ENCODE measurements at regions not wholly inside any gene's neighbourhood (a gene's known extent, or its start where the extent isn't known, plus 50 kb on each side); places are given as distances from the start of the nearest gene placed in this dataset.

- Histone ChIP-seq H3K4me3 (no peak overlapping the region), H3K4me1 (ENCODE audit: control insufficient read depth in 5 of 5, insufficient read depth in 5 of 5, low read length in 5 of 5) (peaks cover 3 to 45% (median 6%) of the 10 kb centered on the region in 5 donors), H3K9me3 (ENCODE audit: control insufficient read depth in 4 of 4, insufficient read depth in 3 of 4, low read length in 3 of 4) (no peaks in the 10 kb centered on the region), H3K27me3 (ENCODE audit: control insufficient read depth in 3 of 3, insufficient read depth in 3 of 3, low read length in 2 of 3) (no peaks in the 10 kb centered on the region), H3K9ac (ENCODE audit: insufficient read depth in 1 of 2, low read length in 2 of 2) (no peak overlapping the region), H3K36me3 (ENCODE audit: control insufficient read depth in 4 of 4, insufficient read depth in 4 of 4, low read length in 4 of 4) (no peaks in the 10 kb centered on the region), H3K27ac (ENCODE audit: low read depth in 1 of 2, low read length in 1 of 2) (peak overlapping the region; percentile 34 to 89)
- 68 to 86% methylated on average over 13 of the region's 13 CpGs for WGBS, 2 donors
- DNase-seq (peak; percentile 51 to 72 (median 56)), ATAC-seq (ENCODE audit: insufficient read depth, low FRiP score) (peak; percentile 6)
- no peak for TF ChIP-seq CTCF (IDR thresholded peaks at IDR 0.05; ENCODE audit: control extremely low read depth, extremely low read depth)
Observed at GRCh38 chr4:41358647-41359421, 102.1 kb downstream of the UCHL1 start.

- DNase-seq (peak in 1 of 3 donors; percentile 25), ATAC-seq (ENCODE audit: insufficient read depth, low FRiP score) (peak; percentile 8)
- Histone ChIP-seq H3K27me3 (ENCODE audit: control insufficient read depth in 3 of 3, insufficient read depth in 3 of 3, low read length in 2 of 3) (no peaks in the 10 kb centered on the region), H3K36me3 (ENCODE audit: control insufficient read depth in 4 of 4, insufficient read depth in 4 of 4, low read length in 4 of 4) (no peaks in the 10 kb centered on the region), H3K9me3 (ENCODE audit: control insufficient read depth in 4 of 4, insufficient read depth in 3 of 4, low read length in 3 of 4) (no peaks in the 10 kb centered on the region), H3K9ac (ENCODE audit: insufficient read depth in 1 of 2, low read length in 2 of 2) (no peak overlapping the region), H3K4me3 (no peak overlapping the region), H3K4me1 (ENCODE audit: control insufficient read depth in 5 of 5, insufficient read depth in 5 of 5, low read length in 5 of 5) (peaks cover 4 to 47% (median 7%) of the 10 kb centered on the region in 5 donors), H3K27ac (ENCODE audit: low read depth in 1 of 2, low read length in 1 of 2) (peak overlapping the region; percentile 34 to 89)
- 66 to 86% methylated on average over 5 of the region's 5 CpGs for WGBS, 2 donors
- TF ChIP-seq CTCF (IDR thresholded peaks at IDR 0.05; ENCODE audit: control extremely low read depth, extremely low read depth) = no peak
Observed at GRCh38 chr4:41359422-41359775, 102.7 kb downstream of the UCHL1 start.

GRCh38 chr4:41359836-41360213 lies 103.1 kb downstream of the UCHL1 start:
- H3K36me3 ChIP-seq (ENCODE audit: control insufficient read depth in 4 of 4, insufficient read depth in 4 of 4, low read length in 4 of 4) = no peaks in the 10 kb centered on the region
- no peaks in the 10 kb centered on the region for H3K27me3 ChIP-seq (ENCODE audit: control insufficient read depth in 3 of 3, insufficient read depth in 3 of 3, low read length in 2 of 3)
- H3K27ac ChIP-seq (ENCODE audit: low read depth in 1 of 2, low read length in 1 of 2) = peak overlapping the region; percentile 89 to 92
- no peaks in the 10 kb centered on the region for H3K9me3 ChIP-seq (ENCODE audit: control insufficient read depth in 4 of 4, insufficient read depth in 3 of 4, low read length in 3 of 4)
- peak overlapping the region in 1 of 2 donors; percentile 32 for H3K9ac ChIP-seq (ENCODE audit: insufficient read depth in 1 of 2, low read length in 2 of 2)
- WGBS, 2 donors = 42 to 57% methylated on average over 11 of the region's 11 CpGs
- H3K4me1 ChIP-seq (ENCODE audit: control insufficient read depth in 5 of 5, insufficient read depth in 5 of 5, low read length in 5 of 5) = peaks cover 4 to 47% (median 7%) of the 10 kb centered on the region in 5 donors
- TF ChIP-seq CTCF (IDR thresholded peaks at IDR 0.05; ENCODE audit: control extremely low read depth, extremely low read depth) = no peak
- H3K4me3 ChIP-seq = peak overlapping the region; percentile 62
- ATAC-seq (ENCODE audit: insufficient read depth, low FRiP score) = no peak
- DNase-seq = no peak
